Upper lobe of right lung (tissue), 1 donor: ENCODE measurements at regions not wholly inside any gene's neighbourhood (a gene's known extent, or its start where the extent isn't known, plus 50 kb on each side); places are given as distances from the start of the nearest gene placed in this dataset.
"Not testable (repeated sequence)": the region's sequence is repeated elsewhere in the genome, so short reads cannot be mapped to it uniquely, and the experiment has no call there.

Experiments
- ATAC-seq: fragments of 200-7000 bp; cut with Tn5 transposase; one replicate; pipeline ENCODE4 v1.9.1; 2020; ENCODE audit warnings: mild to moderate bottlenecking, moderate library complexity
- DNase-seq: peaks from one replicate; pipeline ENCODE4 v3.0.0-alpha.2; 2020
- H3K27ac ChIP-seq: fragments of 200-600 bp; one replicate; pipeline ENCODE4 v1.8.0; 2022
- H3K27me3 ChIP-seq: fragments of 200-600 bp; one replicate; pipeline ENCODE4 v1.8.0; 2022; ENCODE audit warnings: mild to moderate bottlenecking
- H3K36me3 ChIP-seq: fragments of 200-600 bp; one replicate; pipeline ENCODE4 v1.8.0; 2022
- H3K4me1 ChIP-seq: fragments of 200-600 bp; one replicate; pipeline ENCODE4 v1.8.0; 2022
- H3K4me3 ChIP-seq: fragments of 200-600 bp; one replicate; pipeline ENCODE4 v1.8.0; 2022; ENCODE audit warnings: mild to moderate bottlenecking
- H3K9me3 ChIP-seq: fragments of 200-600 bp; one replicate; pipeline ENCODE4 v1.8.0; 2022
- intact Hi-C: fragments of 100-400 bp; cut with DNase I; formaldehyde crosslinking; loops from one replicate; pipeline ENCODE4 v1.11.0; 2022
- TF ChIP-seq, protein P1 (sequence below): fragments of 200-600 bp; IDR thresholded peaks from one replicate; pipeline ENCODE4 v1.8.0; 2022; ENCODE audit warnings: antibody characterized with exemption
- donor health status: DM: no; HTN: yes; CAD: no; lungs with severe emphysema.

DNA sequence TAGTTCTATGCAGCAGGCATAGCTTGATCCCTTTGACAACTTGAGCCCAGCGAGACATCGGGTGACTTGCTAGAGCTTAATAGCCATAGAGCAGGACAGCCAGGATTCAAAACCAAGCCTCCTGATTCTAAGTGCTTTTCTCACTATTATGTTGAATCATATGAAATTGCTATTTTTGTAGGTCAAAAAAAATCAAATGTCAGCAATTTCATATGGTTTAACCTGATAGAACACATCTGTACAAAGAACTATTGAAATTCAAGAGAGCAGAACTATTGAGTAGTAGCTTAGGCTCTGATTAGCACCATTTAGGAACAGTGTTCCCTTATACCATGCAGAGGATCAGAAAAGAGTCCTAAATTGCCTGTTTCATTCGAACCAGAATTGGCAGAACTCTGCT, 132.0 kb downstream of the EMP1 start:
- Histone ChIP-seq H3K4me3 (no peak overlapping the region), H3K36me3 (no peaks in the 10 kb centered on the region), H3K27me3 (no peaks in the 10 kb centered on the region), H3K4me1 (no peaks in the 10 kb centered on the region), H3K9me3 (no peaks in the 10 kb centered on the region), H3K27ac (no peak overlapping the region)
- no peak for DNase-seq
- ATAC-seq = no peak
- intact Hi-C loops = no loop called here
- TF ChIP-seq, protein P1, sequence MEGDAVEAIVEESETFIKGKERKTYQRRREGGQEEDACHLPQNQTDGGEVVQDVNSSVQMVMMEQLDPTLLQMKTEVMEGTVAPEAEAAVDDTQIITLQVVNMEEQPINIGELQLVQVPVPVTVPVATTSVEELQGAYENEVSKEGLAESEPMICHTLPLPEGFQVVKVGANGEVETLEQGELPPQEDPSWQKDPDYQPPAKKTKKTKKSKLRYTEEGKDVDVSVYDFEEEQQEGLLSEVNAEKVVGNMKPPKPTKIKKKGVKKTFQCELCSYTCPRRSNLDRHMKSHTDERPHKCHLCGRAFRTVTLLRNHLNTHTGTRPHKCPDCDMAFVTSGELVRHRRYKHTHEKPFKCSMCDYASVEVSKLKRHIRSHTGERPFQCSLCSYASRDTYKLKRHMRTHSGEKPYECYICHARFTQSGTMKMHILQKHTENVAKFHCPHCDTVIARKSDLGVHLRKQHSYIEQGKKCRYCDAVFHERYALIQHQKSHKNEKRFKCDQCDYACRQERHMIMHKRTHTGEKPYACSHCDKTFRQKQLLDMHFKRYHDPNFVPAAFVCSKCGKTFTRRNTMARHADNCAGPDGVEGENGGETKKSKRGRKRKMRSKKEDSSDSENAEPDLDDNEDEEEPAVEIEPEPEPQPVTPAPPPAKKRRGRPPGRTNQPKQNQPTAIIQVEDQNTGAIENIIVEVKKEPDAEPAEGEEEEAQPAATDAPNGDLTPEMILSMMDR = no peak

DNA sequence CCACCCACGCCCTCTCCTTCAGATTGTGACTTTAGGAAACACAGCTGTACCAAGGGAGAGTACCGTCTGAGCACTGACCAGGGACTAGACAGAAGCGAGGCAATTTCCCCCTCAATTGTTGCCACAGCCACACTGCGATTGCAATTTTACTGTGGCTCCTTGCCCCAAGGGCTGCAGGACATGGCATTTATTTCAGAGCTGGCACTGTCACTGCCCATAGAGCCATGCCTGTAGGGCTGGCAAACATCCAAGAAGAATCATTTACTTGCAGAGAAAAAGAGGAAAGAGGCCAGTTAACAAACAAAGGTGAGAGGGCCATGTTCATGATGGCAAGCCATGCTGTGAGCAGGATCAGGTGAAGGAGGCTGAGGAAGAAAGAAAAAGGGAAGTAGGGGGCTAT, 129.6 kb downstream of the EMP1 start:
- TF ChIP-seq, protein P1 = no peak
- ATAC-seq = no peak

DNA sequence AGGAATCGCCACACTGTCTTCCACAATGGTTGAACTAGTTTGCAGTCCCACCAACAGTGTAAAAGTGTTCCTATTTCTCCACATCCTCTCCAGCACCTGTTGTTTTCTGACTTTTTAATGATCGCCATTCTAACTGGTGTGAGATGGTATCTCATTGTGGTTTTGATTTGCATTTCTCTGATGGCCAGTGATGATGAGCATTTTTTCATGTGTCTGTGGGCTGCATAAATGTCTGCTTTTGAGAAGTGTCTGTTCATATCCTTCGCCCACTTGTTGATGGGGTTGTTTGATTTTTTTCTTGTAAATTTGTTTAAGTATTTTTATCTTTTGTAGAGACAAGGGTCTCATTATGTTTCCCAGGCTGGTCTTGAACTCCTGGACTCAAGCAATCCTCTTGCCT, 128.5 kb downstream of the EMP1 start:
- H3K27ac ChIP-seq, H3K9me3 ChIP-seq, H3K4me1 ChIP-seq, H3K27me3 ChIP-seq, H3K36me3 ChIP-seq, intact Hi-C loops, ATAC-seq, DNase-seq, H3K4me3 ChIP-seq: not testable (repeated sequence)

More for the DNA sequence above, 129.6 kb downstream of the EMP1 start:
- intact Hi-C loops = no loop called here
- Histone ChIP-seq H3K27ac (no peak overlapping the region), H3K9me3 (no peaks in the 10 kb centered on the region), H3K36me3 (no peaks in the 10 kb centered on the region), H3K27me3 (no peaks in the 10 kb centered on the region), H3K4me1 (no peaks in the 10 kb centered on the region), H3K4me3 (no peak overlapping the region)
- DNase-seq = no peak

DNA sequence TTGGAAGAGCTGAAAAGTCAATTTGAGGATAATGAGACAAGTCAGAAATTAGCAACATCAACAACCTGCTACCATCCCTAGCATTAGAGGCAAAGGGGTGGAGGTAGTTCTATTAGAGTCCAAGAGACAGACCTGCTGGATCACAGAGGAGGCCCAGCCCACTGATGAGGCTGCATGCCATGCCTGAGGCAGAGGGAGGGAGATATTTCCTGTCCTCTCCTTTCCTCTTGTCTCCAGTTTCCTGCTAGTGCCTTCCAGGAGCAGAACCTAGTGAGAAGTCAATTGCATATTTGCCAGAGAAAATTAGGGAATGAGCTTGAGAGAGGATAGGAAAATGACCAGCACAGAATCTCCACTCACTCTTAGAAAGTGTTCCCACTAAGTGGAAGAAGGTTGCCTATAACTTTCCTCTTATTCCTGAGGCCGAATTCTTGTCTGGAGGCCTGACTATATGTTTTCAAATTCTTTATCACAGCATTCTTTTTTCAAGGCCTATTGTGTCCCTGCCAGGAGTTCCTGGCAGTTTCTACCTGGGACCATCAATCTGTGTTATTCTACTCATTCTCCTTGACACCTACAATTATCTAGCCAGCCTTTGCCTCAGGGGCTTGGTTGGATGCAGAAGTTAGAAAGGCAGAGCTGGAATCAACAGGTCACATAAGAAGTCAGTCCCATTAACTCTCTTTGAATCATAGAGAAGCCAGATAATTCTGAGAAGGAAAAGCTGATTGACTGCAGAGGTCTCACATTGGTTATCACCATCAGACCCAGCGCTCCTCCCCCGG, 121.9 kb downstream of the EMP1 start:
- Histone ChIP-seq H3K9me3 (no peaks in the 10 kb centered on the region), H3K27me3 (no peaks in the 10 kb centered on the region), H3K27ac (no peak overlapping the region), H3K4me3 (no peak overlapping the region), H3K4me1 (no peaks in the 10 kb centered on the region), H3K36me3 (no peaks in the 10 kb centered on the region)
- TF ChIP-seq, protein P1 = no peak
- DNase-seq (no peak), ATAC-seq (no peak)
- intact Hi-C loops = no loop called here

DNA sequence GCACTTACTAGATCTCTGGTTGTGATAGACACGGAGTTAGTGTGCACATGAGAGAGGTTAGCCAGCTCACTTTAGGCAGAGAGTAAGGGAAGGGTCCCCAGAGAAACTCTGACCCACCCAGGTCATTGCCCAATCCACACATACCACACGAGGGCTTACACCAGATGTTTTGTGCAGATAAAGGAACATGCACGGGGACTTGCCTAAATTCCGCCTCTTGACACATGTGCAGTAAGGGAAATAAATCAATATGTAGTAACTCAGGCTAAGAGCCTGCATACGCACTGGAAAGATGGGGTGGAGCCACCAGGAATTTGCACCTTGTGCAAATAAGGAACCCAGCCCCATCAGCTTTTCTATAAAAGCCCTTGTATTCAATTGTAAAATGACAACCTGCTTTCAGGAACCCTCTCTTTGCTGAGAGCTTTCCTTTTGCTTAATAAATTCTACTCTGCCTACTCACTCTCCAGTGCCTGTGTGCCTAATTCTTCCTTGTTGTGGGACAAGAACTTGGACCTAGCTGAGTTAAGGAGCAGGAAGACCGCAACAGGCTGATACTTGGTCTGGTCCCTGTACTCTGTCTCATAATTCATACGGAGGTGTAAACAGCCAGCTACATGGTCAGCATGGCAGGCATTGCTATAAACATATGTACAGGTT, 120.2 kb downstream of the EMP1 start:
- no peaks in the 10 kb centered on the region for H3K4me1 ChIP-seq
- H3K9me3 ChIP-seq = no peaks in the 10 kb centered on the region
- no peak overlapping the region for H3K4me3 ChIP-seq
- intact Hi-C loops = no loop called here
- TF ChIP-seq, protein P1 = no peak
- DNase-seq (no peak), ATAC-seq (no peak)
- H3K36me3 ChIP-seq = no peaks in the 10 kb centered on the region
- no peaks in the 10 kb centered on the region for H3K27me3 ChIP-seq
- no peak overlapping the region for H3K27ac ChIP-seq

DNA sequence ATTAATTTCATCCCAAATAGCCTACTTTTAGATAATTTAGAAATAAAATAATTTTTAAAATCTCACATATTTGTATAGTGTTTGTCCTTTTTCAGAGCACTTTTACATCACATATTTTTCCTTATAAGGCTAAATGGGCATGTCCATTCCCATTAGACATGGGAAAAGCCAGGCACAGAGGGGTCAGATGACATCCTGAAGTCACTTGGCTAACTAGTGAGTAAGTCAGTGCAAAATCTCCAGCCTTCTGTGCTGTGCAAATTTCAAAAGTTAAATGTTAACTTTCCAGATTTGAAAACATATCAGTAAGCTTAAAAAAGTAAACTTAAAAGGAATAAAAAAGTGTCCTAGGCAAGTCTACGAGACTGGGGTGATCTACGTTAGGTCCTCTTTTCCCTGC, 117.4 kb downstream of the EMP1 start:
- H3K4me3 ChIP-seq = no peak overlapping the region
- no peak for ATAC-seq
- no peak for DNase-seq
- TF ChIP-seq, protein P1 = no peak
- H3K4me1 ChIP-seq = no peaks in the 10 kb centered on the region
- H3K27ac ChIP-seq = no peak overlapping the region
- H3K9me3 ChIP-seq = no peaks in the 10 kb centered on the region
- no peaks in the 10 kb centered on the region for H3K27me3 ChIP-seq
- H3K36me3 ChIP-seq = no peaks in the 10 kb centered on the region
- intact Hi-C loops = no loop called here
